SK-N-SH treated with all-trans-retinoic acid at 6 μM for 48 hours (cell line): ENCODE measurements at regions not wholly inside any gene's neighbourhood (a gene's known extent, or its start where the extent isn't known, plus 50 kb on each side); places are given as distances from the start of the nearest gene placed in this dataset.

Experiments used
- ARNTL ChIP-seq: fragments of 450-650 bp; formaldehyde crosslinking; IDR thresholded peaks from 2 replicates; pipeline ENCODE4 v1.5.0; 2020; ENCODE audit warnings: low read depth, mild to moderate bottlenecking, moderate library complexity, borderline replicate concordance
- ISL1 ChIP-seq: fragments of 250-450 bp; sonication (Bioruptor Pico); IDR thresholded peaks from 2 replicates; pipeline ENCODE4 v2.1.2; 2022; ENCODE audit warnings: mild to moderate bottlenecking, moderate library complexity
- PATZ1 ChIP-seq: fragments of 250-450 bp; sonication (Bioruptor Pico); IDR thresholded peaks from 2 replicates; pipeline ENCODE4 v1.8.0; 2020; ENCODE audit warnings: mild to moderate bottlenecking, moderate library complexity, borderline replicate concordance
- POU6F1 ChIP-seq: fragments of 250-450 bp; sonication (Bioruptor Pico); IDR thresholded peaks from 2 replicates; pipeline ENCODE4 v1.8.0; 2021; ENCODE audit warnings: low read depth, mild to moderate bottlenecking, moderate library complexity, borderline replicate concordance
- TSHZ2 ChIP-seq: fragments of 250-450 bp; sonication (Bioruptor Pico); IDR thresholded peaks from 2 replicates; pipeline ENCODE4 v1.5.0; 2020; ENCODE audit warnings: mild to moderate bottlenecking, moderate library complexity
- ZFP30 ChIP-seq: fragments of 450-650 bp; formaldehyde crosslinking; IDR thresholded peaks from 2 replicates; pipeline ENCODE4 v1.5.0; 2022; ENCODE audit warnings: mild to moderate bottlenecking, moderate library complexity
- ZNF8 ChIP-seq: fragments of 450-650 bp; formaldehyde crosslinking; IDR thresholded peaks from 2 replicates; pipeline ENCODE4 v1.5.0; 2020; ENCODE audit warnings: mild to moderate bottlenecking, moderate library complexity

GRCh38 chr2:207459990-207460757 is 69.6 kb upstream of the CREB1 start:
- no peak for TF ChIP-seq ZFP30 (CRISPR knock-in tag)
- TF ChIP-seq ARNTL (CRISPR knock-in tag): no peak
- TF ChIP-seq PATZ1 (CRISPR knock-in tag): no peak
- TF ChIP-seq TSHZ2 (CRISPR knock-in tag): no peak
- TF ChIP-seq ISL1 (CRISPR knock-in tag): no peak
- TF ChIP-seq POU6F1 (CRISPR knock-in tag): no peak
- no peak for TF ChIP-seq ZNF8 (CRISPR knock-in tag)
